Prostate gland (tissue), 2 donors: ENCODE measurements at regions not wholly inside any gene's neighbourhood (a gene's known extent, or its start where the extent isn't known, plus 50 kb on each side); places are given as distances from the start of the nearest gene placed in this dataset.

Experiments
- DNase-seq: peaks from one replicate; pipeline ENCODE4 v3.0.0-alpha.2; 2019; ENCODE audit warnings: low spot score
- H3K27ac ChIP-seq, 2 donors: fragments of 200-600 bp; sonication (generic); 2 replicates each; pipeline ENCODE4 v1.5.1; 2017 to 2019
- H3K27me3 ChIP-seq: fragments of 200-600 bp; sonication (generic); replicated peaks from 2 replicates; pipeline ENCODE4 v1.5.1; 2019; ENCODE audit not compliant: insufficient read depth
- H3K36me3 ChIP-seq, 2 donors: fragments of 200-600 bp; sonication (generic); 1 replicate in 1 of 2; 2 replicates in 1 of 2; pipeline versions ENCODE4 v1.5.1 to v1.8.1; 2017 to 2019
- H3K4me1 ChIP-seq: fragments of 200-600 bp; sonication (generic); replicated peaks from 2 replicates; pipeline ENCODE4 v1.5.1; 2019
- H3K4me3 ChIP-seq, 2 donors: fragments of 200-600 bp; sonication (generic); 2 replicates each; pipeline ENCODE4 v1.5.1; 2017 to 2019
- H3K9me3 ChIP-seq: fragments of 200-600 bp; sonication (generic); 2 replicates; pipeline ENCODE4 v1.5.1; 2017
- POLR2A ChIP-seq: fragments of 450-650 bp; IDR thresholded peaks from one replicate; pipeline ENCODE4 v1.6.1; 2016; ENCODE audit warnings: antibody characterized with exemption, mild to moderate bottlenecking
- POLR2AphosphoS5 ChIP-seq: sonication (generic); formaldehyde crosslinking; IDR thresholded peaks from one replicate; pipeline ENCODE4 v1.6.1; 2017; ENCODE audit warnings: antibody characterized with exemption
- WGBS: methylation state at CpG from one replicate; pipeline ENCODE4 v1.1.5; 2018; 5-methylcytosine and 5-hydroxymethylcytosine counted together
- intact Hi-C: fragments of 100-400 bp; cut with DNase I; formaldehyde crosslinking; loops from one replicate; pipeline ENCODE4 v1.14.2; 2022
- TF ChIP-seq, protein P1 (sequence below), 4 experiments: fragments of 200-600 bp in 2 of 4; fragments of 450-650 bp in 2 of 4; sonication (generic) in 2 of 4; IDR thresholded peaks; 1 replicate in 3 of 4; 2 replicates in 1 of 4; pipeline ENCODE4 v1.5.1; 2016 to 2019; ENCODE audit warnings: antibody characterized with exemption in 4 of 4, mild to moderate bottlenecking in 2 of 4, moderate library complexity in 2 of 4

DNA sequence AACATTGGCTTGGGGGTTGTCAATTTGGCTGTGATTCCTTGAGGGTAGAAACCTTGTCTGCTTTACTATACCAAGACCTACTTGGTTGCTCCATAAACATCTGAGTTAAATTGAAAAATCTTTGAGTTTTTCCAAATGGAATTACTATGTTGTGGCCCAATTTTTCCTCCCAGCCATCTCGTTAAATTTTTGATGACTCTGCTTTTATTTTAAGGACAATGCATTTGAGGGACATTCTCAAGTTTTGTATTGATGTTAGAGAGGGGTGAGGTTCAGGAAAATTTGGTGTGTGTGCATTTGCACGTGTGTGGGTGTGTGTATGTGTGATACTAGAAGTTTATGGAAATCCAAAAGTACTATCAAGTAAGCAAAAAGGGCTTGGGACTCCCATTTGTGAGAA, 491.4 kb upstream of the KLF4 start:
- H3K27me3 ChIP-seq, result peaks cover 5% of the 10 kb centered on the region
- intact Hi-C loops, result no loop called here
- no peaks in the 10 kb centered on the region for H3K4me1 ChIP-seq
- TF ChIP-seq, protein P1, sequence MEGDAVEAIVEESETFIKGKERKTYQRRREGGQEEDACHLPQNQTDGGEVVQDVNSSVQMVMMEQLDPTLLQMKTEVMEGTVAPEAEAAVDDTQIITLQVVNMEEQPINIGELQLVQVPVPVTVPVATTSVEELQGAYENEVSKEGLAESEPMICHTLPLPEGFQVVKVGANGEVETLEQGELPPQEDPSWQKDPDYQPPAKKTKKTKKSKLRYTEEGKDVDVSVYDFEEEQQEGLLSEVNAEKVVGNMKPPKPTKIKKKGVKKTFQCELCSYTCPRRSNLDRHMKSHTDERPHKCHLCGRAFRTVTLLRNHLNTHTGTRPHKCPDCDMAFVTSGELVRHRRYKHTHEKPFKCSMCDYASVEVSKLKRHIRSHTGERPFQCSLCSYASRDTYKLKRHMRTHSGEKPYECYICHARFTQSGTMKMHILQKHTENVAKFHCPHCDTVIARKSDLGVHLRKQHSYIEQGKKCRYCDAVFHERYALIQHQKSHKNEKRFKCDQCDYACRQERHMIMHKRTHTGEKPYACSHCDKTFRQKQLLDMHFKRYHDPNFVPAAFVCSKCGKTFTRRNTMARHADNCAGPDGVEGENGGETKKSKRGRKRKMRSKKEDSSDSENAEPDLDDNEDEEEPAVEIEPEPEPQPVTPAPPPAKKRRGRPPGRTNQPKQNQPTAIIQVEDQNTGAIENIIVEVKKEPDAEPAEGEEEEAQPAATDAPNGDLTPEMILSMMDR (IDR thresholded peaks at IDR 0.05), result no peak
- TF ChIP-seq POLR2AphosphoS5 (no peak), POLR2A (no peak)
- no peak overlapping the region for H3K27ac ChIP-seq
- no peak for DNase-seq
- H3K4me3 ChIP-seq, result no peak overlapping the region
- no peaks in the 10 kb centered on the region for H3K9me3 ChIP-seq
- WGBS, result 93% methylated on average over 2 of the region's 2 CpGs
- H3K36me3 ChIP-seq, result no peaks in the 10 kb centered on the region

DNA sequence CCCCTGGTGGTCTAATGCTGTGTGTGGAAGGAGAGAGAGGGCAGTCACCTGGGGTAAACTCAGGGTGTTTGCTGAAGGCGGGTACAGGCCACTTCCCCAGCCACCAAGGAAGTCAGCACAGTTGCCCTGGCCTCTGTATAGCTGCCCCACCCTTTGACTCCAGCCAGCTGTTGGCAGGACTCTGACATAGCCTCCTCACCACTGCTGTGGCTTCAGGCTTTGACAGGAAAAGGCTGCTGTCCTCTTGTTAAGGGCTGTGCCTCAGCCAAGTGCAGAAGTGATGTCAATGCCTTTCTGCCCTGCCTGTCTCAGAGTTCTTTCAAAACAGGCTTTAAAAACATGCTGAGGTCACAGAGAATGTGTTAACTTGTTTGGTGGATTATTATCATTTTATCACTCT, 487.2 kb upstream of the KLF4 start:
- no peak overlapping the region for H3K27ac ChIP-seq

DNA sequence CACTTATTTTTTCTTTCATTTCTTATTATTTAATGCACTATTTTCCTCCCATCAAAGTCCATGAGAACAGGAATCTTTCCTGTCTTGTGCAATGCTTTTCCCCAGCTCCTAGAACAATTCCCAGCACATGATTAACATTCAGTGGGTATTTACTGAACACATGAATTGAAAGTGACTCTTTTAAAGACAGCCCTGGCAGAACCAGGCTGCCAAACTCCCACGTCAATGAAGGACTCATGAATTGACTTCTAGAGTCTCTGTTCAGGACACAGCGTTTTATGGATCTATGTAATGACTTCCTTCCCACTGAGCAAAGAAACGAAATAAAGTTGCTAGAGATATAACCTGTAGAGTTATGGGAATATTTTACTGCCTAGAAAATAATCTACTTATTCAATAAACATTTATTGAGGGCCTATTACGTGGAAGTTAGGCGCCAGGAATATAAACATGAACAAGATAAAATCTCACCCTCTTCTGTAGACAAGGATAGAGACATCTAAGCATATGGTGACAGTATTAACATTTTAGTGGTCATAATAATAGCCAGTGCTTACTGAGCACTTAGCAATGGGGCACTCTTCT, 485.9 kb upstream of the KLF4 start:
- Histone ChIP-seq H3K36me3 (no peaks in the 10 kb centered on the region), H3K27ac (no peak overlapping the region), H3K27me3 (peaks cover 5% of the 10 kb centered on the region), H3K4me1 (no peaks in the 10 kb centered on the region), H3K4me3 (no peak overlapping the region), H3K9me3 (no peaks in the 10 kb centered on the region)
- peak; percentile 12 for DNase-seq
- 51% methylated on average over 5 of the region's 5 CpGs for WGBS
- TF ChIP-seq, protein P1 (IDR thresholded peaks at IDR 0.05), result no peak
- TF ChIP-seq POLR2AphosphoS5, result peak; percentile 13
- no peak for TF ChIP-seq POLR2A
- intact Hi-C loops, result no loop called here

More for the DNA sequence above, 487.2 kb upstream of the KLF4 start:
- TF ChIP-seq POLR2AphosphoS5 (no peak), POLR2A (no peak)
- TF ChIP-seq, protein P1 (IDR thresholded peaks at IDR 0.05), result no peak
- H3K36me3 ChIP-seq, result no peaks in the 10 kb centered on the region
- no peaks in the 10 kb centered on the region for H3K4me1 ChIP-seq
- H3K4me3 ChIP-seq, result no peak overlapping the region
- peaks cover 5% of the 10 kb centered on the region for H3K27me3 ChIP-seq
- DNase-seq, result no peak
- 78% methylated on average over 1 of the region's 1 CpG for WGBS
- no peaks in the 10 kb centered on the region for H3K9me3 ChIP-seq
- intact Hi-C loops, result no loop called here

DNA sequence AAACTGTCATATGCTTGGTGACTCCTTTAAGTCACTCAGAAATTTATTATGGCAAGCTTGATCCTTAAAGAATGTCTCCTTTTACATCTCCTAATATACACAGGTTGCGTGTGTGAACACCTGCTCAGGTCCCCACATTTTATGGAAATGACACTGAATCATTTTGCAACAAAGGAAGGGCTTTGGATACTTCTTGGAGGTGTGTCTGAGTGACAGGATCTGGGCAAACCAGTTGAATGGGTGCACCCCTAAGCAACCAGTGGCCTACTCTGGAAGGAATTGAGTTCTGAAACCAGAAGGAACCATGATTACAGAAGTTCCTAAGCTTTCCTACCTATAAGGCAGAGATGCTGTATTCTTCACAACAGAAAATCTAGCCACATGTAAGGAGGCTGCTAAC, 483.9 kb upstream of the KLF4 start:
- 86% methylated on average over 1 of the region's 1 CpG for WGBS
- no peak for DNase-seq
- intact Hi-C loops, result no loop called here

DNA sequence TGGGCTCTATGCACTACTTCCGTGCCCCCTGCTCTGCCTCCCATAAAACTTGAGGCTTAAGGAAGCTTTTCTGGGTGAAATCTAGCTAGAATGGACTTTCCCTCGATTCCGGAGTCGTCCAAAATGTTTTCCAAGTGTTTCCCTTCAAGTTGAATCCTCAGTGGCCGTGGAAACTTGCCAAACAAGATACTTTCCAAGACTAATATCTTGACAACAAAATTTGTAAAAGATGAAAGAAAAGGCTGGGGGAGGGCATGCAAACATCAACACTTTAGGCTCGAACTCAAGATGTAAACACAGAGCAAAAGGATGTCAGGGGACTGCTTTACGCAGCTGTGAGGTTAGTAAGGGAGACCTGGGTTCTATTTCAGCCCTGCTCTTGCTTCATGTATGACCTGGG, 482.8 kb upstream of the KLF4 start:
- Histone ChIP-seq H3K36me3 (no peaks in the 10 kb centered on the region), H3K27me3 (peaks cover 3% of the 10 kb centered on the region), H3K9me3 (no peaks in the 10 kb centered on the region), H3K4me3 (no peak overlapping the region), H3K27ac (no peak overlapping the region), H3K4me1 (no peaks in the 10 kb centered on the region)
- no peak for DNase-seq
- TF ChIP-seq, protein P1 (IDR thresholded peaks at IDR 0.05), result no peak
- intact Hi-C loops, result no loop called here
- 76% methylated on average over 7 of the region's 7 CpGs for WGBS

More for the DNA sequence above, 483.9 kb upstream of the KLF4 start:
- no peaks in the 10 kb centered on the region for H3K4me1 ChIP-seq
- H3K9me3 ChIP-seq, result no peaks in the 10 kb centered on the region
- H3K27ac ChIP-seq, result no peak overlapping the region
- H3K27me3 ChIP-seq, result peaks cover 5% of the 10 kb centered on the region
- no peak overlapping the region for H3K4me3 ChIP-seq
- TF ChIP-seq POLR2AphosphoS5 (no peak), POLR2A (no peak)
- TF ChIP-seq, protein P1 (IDR thresholded peaks at IDR 0.05), result no peak
- no peaks in the 10 kb centered on the region for H3K36me3 ChIP-seq
